Lung (tissue), 11 donors: ENCODE measurements at regions not wholly inside any gene's neighbourhood (a gene's known extent, or its start where the extent isn't known, plus 50 kb on each side); places are given as distances from the start of the nearest gene placed in this dataset.

Source experiments
- ATAC-seq: fragments of 200-7000 bp; cut with Tn5 transposase; one replicate; pipeline ENCODE4 v1.9.1; 2020; ENCODE audit warnings: moderate number of reproducible peaks; ENCODE audit not compliant: insufficient read depth, low FRiP score
- DNase-seq, 3 donors: peaks; one replicate each; pipeline ENCODE4 v3.0.0-alpha.2; 2013 to 2017
- H3K27ac ChIP-seq, 2 donors: one replicate each; pipeline ENCODE4 v1.5.1; 2013; ENCODE audit warnings: mild to moderate bottlenecking in 2 of 2, moderate library complexity in 2 of 2, control low read depth in 1 of 2, inconsistent platforms in 1 of 2, low read depth in 1 of 2, low read length in 1 of 2
- H3K27me3 ChIP-seq, 3 donors: one replicate each; pipeline ENCODE4 v1.5.1; 2013; ENCODE audit warnings: low read length in 2 of 3; ENCODE audit not compliant: control insufficient read depth in 3 of 3, insufficient read depth in 3 of 3
- H3K36me3 ChIP-seq, 4 donors: one replicate each; pipeline ENCODE4 v1.5.1; 2013; ENCODE audit warnings: low read length in 4 of 4, mild to moderate bottlenecking in 1 of 4, moderate library complexity in 1 of 4; ENCODE audit not compliant: control insufficient read depth in 4 of 4, insufficient read depth in 4 of 4
- H3K4me1 ChIP-seq, 5 donors: one replicate each; pipeline ENCODE4 v1.5.1; 2013; ENCODE audit warnings: low read length in 5 of 5, mild to moderate bottlenecking in 2 of 5, moderate library complexity in 1 of 5; ENCODE audit not compliant: control insufficient read depth in 5 of 5, insufficient read depth in 5 of 5
- H3K4me3 ChIP-seq: one replicate; pipeline ENCODE4 v1.5.1; 2013; ENCODE audit warnings: mild to moderate bottlenecking, control low read depth, moderate library complexity
- H3K9ac ChIP-seq, 2 donors: one replicate each; pipeline ENCODE4 v1.5.1; 2013; ENCODE audit warnings: low read length in 2 of 2, control low read depth in 1 of 2; ENCODE audit not compliant: insufficient read depth in 1 of 2
- H3K9me3 ChIP-seq, 4 donors: one replicate each; pipeline ENCODE4 v1.5.1; 2013; ENCODE audit warnings: low read length in 3 of 4, mild to moderate bottlenecking in 1 of 4, moderate library complexity in 1 of 4; ENCODE audit not compliant: control insufficient read depth in 4 of 4, insufficient read depth in 3 of 4
- WGBS, 2 donors: extraction: QIAGEN DNeasy Blood & Tissue Kit; methylation state at CpG; one replicate each; pipeline ENCODE4 v1.1.7; 2013; 5-methylcytosine and 5-hydroxymethylcytosine counted together
- TF ChIP-seq, protein P1 (sequence below): IDR thresholded peaks from 2 replicates; pipeline ENCODE4 v1.5.1; 2012; ENCODE audit warnings: mild to moderate bottlenecking; ENCODE audit errors: control extremely low read depth, extremely low read depth
- donor health status: control.
- donor health status: control.
- donor health status: Bipolar disorder and iron deficiency.
- donor health status: healthy.
- donor health status: DM: yes; HTN: yes; CAD: no.

- DNase-seq (peak in 2 of 3 donors; percentile 47 to 83), ATAC-seq (no peak)
- H3K27me3 ChIP-seq, result no peaks in the 10 kb centered on the region
- peaks cover 0 to 25% (median 13%) of the 10 kb centered on the region in 5 donors for H3K4me1 ChIP-seq
- H3K4me3 ChIP-seq, result no peak overlapping the region
- peaks cover 0 to 3% (median 0%) of the 10 kb centered on the region in 4 donors for H3K9me3 ChIP-seq
- no peak overlapping the region for H3K9ac ChIP-seq
- TF ChIP-seq, protein P1, sequence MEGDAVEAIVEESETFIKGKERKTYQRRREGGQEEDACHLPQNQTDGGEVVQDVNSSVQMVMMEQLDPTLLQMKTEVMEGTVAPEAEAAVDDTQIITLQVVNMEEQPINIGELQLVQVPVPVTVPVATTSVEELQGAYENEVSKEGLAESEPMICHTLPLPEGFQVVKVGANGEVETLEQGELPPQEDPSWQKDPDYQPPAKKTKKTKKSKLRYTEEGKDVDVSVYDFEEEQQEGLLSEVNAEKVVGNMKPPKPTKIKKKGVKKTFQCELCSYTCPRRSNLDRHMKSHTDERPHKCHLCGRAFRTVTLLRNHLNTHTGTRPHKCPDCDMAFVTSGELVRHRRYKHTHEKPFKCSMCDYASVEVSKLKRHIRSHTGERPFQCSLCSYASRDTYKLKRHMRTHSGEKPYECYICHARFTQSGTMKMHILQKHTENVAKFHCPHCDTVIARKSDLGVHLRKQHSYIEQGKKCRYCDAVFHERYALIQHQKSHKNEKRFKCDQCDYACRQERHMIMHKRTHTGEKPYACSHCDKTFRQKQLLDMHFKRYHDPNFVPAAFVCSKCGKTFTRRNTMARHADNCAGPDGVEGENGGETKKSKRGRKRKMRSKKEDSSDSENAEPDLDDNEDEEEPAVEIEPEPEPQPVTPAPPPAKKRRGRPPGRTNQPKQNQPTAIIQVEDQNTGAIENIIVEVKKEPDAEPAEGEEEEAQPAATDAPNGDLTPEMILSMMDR, result no peak
- no peaks in the 10 kb centered on the region for H3K36me3 ChIP-seq
- 48 to 50% methylated on average over 2 of the region's 2 CpGs for WGBS, 2 donors
- H3K27ac ChIP-seq, result no peak overlapping the region
Observed at GRCh38 chr15:100710222-100710621, 107.8 kb downstream of the ASB7 start.

GRCh38 chr15:100710744-100711515 is 108.5 kb downstream of the ASB7 start:
- 90 to 93% methylated on average over 16 of the region's 16 CpGs for WGBS, 2 donors
- DNase-seq, result peak in 1 of 3 donors; percentile 18
- Histone ChIP-seq H3K36me3 (no peaks in the 10 kb centered on the region), H3K4me1 (peaks cover 0 to 32% (median 18%) of the 10 kb centered on the region in 5 donors), H3K9ac (no peak overlapping the region), H3K27me3 (no peaks in the 10 kb centered on the region), H3K4me3 (no peak overlapping the region), H3K27ac (no peak overlapping the region), H3K9me3 (peaks cover 0 to 3% (median 0%) of the 10 kb centered on the region in 4 donors)
- no peak for ATAC-seq
- TF ChIP-seq, protein P1, result no peak

DNA sequence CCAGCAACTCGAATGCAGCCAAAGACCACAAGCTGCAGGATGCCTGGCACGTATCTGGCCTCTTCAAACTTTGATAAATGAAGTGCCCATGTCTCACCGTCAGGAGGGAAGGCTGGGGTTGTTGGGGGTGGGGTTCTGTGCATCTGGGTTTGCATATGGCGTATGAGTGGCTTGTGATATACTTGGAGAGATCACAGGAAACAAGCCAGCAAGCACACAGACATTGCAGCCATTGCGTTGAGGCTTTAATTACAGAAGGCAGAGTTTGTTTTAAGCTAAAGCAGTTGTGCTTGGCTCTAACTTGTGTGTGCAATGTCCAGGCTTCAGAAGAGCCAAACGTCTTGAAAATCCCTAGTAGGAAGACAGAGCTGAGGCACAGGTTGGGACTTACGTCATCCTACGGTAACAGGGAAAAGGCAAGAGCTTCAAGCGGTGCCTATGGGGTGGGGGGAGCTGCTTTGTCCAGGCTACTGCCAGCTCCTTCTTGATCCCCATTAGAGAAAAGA is 109.2 kb downstream of the ASB7 start:
- H3K36me3 ChIP-seq, result no peaks in the 10 kb centered on the region
- H3K9ac ChIP-seq, result no peak overlapping the region
- ATAC-seq (no peak), DNase-seq (peak; percentile 54 to 81 (median 69))
- no peak overlapping the region for H3K4me3 ChIP-seq
- TF ChIP-seq, protein P1, result no peak
- no peaks in the 10 kb centered on the region for H3K27me3 ChIP-seq
- WGBS, 2 donors, result 53 to 66% methylated on average over 9 of the region's 9 CpGs
- H3K9me3 ChIP-seq, result peaks cover 0 to 3% (median 0%) of the 10 kb centered on the region in 4 donors
- H3K4me1 ChIP-seq, result peaks cover 0 to 33% (median 18%) of the 10 kb centered on the region in 5 donors
- no peak overlapping the region for H3K27ac ChIP-seq
